Anterior cingulate cortex (tissue), 58 donors: ENCODE measurements at regions not wholly inside any gene's neighbourhood (a gene's known extent, or its start where the extent isn't known, plus 50 kb on each side); places are given as distances from the start of the nearest gene placed in this dataset.

Source experiments
- DNase-seq, 58 donors: peaks; one replicate each; lab custom pipeline; 2025; lab: John Stamatoyannopoulos, UW

- DNase-seq, result peak in 10 of 58 donors; percentile 9 to 46 (median 21)
Observed at GRCh38 chr2:120596990-120597594, 138.6 kb upstream of the GLI2 start.

- DNase-seq, result no peak
Observed at GRCh38 chr2:120597595-120598193, 138.0 kb upstream of the GLI2 start.

- DNase-seq, result no peak
Observed at GRCh38 chr2:120598416-120598815, 137.3 kb upstream of the GLI2 start.

GRCh38 chr2:120599072-120599471 lies 136.6 kb upstream of the GLI2 start:
- DNase-seq, result no peak

- DNase-seq, result no peak
Observed at GRCh38 chr2:120599656-120600055, 136.0 kb upstream of the GLI2 start.

GRCh38 chr2:120600335-120600734 lies 135.3 kb upstream of the GLI2 start:
- DNase-seq, result no peak

- DNase-seq, result no peak
Observed at GRCh38 chr2:120600786-120601185, 134.9 kb upstream of the GLI2 start.

GRCh38 chr2:120601566-120601965 lies 134.1 kb upstream of the GLI2 start:
- no peak for DNase-seq

GRCh38 chr2:120602251-120602650 lies 133.4 kb upstream of the GLI2 start:
- no peak for DNase-seq

GRCh38 chr2:120604767-120605166 lies 130.9 kb upstream of the GLI2 start:
- no peak for DNase-seq

GRCh38 chr2:120605231-120605935 lies 130.3 kb upstream of the GLI2 start:
- no peak for DNase-seq

GRCh38 chr2:120606280-120606679 lies 129.4 kb upstream of the GLI2 start:
- DNase-seq, result no peak

GRCh38 chr2:120606931-120607330 lies 128.7 kb upstream of the GLI2 start:
- DNase-seq, result no peak

- DNase-seq, result no peak
Observed at GRCh38 chr2:120607506-120607905, 128.2 kb upstream of the GLI2 start.

GRCh38 chr2:120607996-120608395 lies 127.7 kb upstream of the GLI2 start:
- DNase-seq, result no peak

- DNase-seq, result no peak
Observed at GRCh38 chr2:120609826-120610395, 125.8 kb upstream of the GLI2 start.

GRCh38 chr2:120611016-120611415 lies 124.7 kb upstream of the GLI2 start:
- DNase-seq, result no peak

- DNase-seq, result no peak
Observed at GRCh38 chr2:120611961-120612360, 123.7 kb upstream of the GLI2 start.

GRCh38 chr2:120612471-120612870 lies 123.2 kb upstream of the GLI2 start:
- no peak for DNase-seq

GRCh38 chr2:120612931-120613330 lies 122.7 kb upstream of the GLI2 start:
- no peak for DNase-seq

- DNase-seq, result peak in 9 of 58 donors; percentile 7 to 31 (median 21)
Observed at GRCh38 chr2:120613742-120614571, 121.7 kb upstream of the GLI2 start.
